COLO829 (cell line): ENCODE measurements at regions not wholly inside any gene's neighbourhood (a gene's known extent, or its start where the extent isn't known, plus 50 kb on each side); places are given as distances from the start of the nearest gene placed in this dataset.
"Not testable (repeated sequence)": the region's sequence is repeated elsewhere in the genome, so short reads cannot be mapped to it uniquely, and the experiment has no call there.

Source experiments
- DNase-seq: peaks from one replicate; pipeline ENCODE4 v3.0.0; 2012; ENCODE audit warnings: low spot score

- DNase-seq, result no peak
These were observed 51.1 kb upstream of the ROPN1 start for GRCh38 chr3:124043023-124043422.

GRCh38 chr3:124044956-124045355 lies 53.0 kb upstream of the ROPN1 start:
- no peak for DNase-seq

GRCh38 chr3:124048967-124049798 lies 57.3 kb upstream of the ROPN1 start:
- DNase-seq, result no peak

GRCh38 chr3:124051636-124052035 lies 59.7 kb upstream of the ROPN1 start:
- DNase-seq, result no peak

GRCh38 chr3:124053871-124054270 lies 61.9 kb upstream of the ROPN1 start:
- no peak for DNase-seq

- no peak for DNase-seq
These were observed 64.9 kb upstream of the ROPN1 start for GRCh38 chr3:124056846-124057245.

- DNase-seq, result no peak
These were observed 65.5 kb upstream of the ROPN1 start for GRCh38 chr3:124057420-124057819.

- no peak for DNase-seq
These were observed 67.7 kb upstream of the ROPN1 start for GRCh38 chr3:124059580-124059979.

GRCh38 chr3:124063197-124063909 lies 71.4 kb upstream of the ROPN1 start:
- no peak for DNase-seq

GRCh38 chr3:124064050-124064449 lies 72.1 kb upstream of the ROPN1 start:
- DNase-seq, result no peak

GRCh38 chr3:124066543-124066942 lies 74.6 kb upstream of the ROPN1 start:
- not testable (repeated sequence) for DNase-seq

- DNase-seq, result not testable (repeated sequence)
These were observed 77.8 kb upstream of the ROPN1 start for GRCh38 chr3:124069706-124070105.

GRCh38 chr3:124075090-124075489 lies 83.2 kb upstream of the ROPN1 start:
- DNase-seq, result not testable (repeated sequence)

GRCh38 chr3:124075753-124076152 lies 83.8 kb upstream of the ROPN1 start:
- no peak for DNase-seq

GRCh38 chr3:124076235-124076634 lies 84.3 kb upstream of the ROPN1 start:
- no peak for DNase-seq

GRCh38 chr3:124078953-124079911 lies 87.3 kb upstream of the ROPN1 start:
- DNase-seq, result peak; percentile 37

- DNase-seq, result no peak
These were observed 88.0 kb upstream of the ROPN1 start for GRCh38 chr3:124079912-124080276.

- no peak for DNase-seq
These were observed 90.4 kb upstream of the ROPN1 start for GRCh38 chr3:124082343-124082742.

GRCh38 chr3:124084022-124084881 lies 92.3 kb upstream of the ROPN1 start:
- DNase-seq, result no peak

GRCh38 chr3:124088801-124089200 lies 96.9 kb upstream of the ROPN1 start:
- DNase-seq, result no peak

- DNase-seq, result no peak
These were observed 97.3 kb upstream of the ROPN1 start for GRCh38 chr3:124089214-124089613.
